Astrocyte (in vitro differentiated cells and primary cell): ENCODE measurements at regions not wholly inside any gene's neighbourhood (a gene's known extent, or its start where the extent isn't known, plus 50 kb on each side); places are given as distances from the start of the nearest gene placed in this dataset.

ENCODE experiments used
- CTCF ChIP-seq: IDR thresholded peaks from 2 replicates; pipeline ENCODE4 v1.5.1; 2011; ENCODE audit warnings: low read depth, mild to moderate bottlenecking, inconsistent platforms, low read length, moderate library complexity; ENCODE audit not compliant: insufficient read depth
- EZH2 ChIP-seq: IDR thresholded peaks from 2 replicates; pipeline ENCODE4 v1.6.1; 2012; ENCODE audit warnings: mild to moderate bottlenecking, low read length, inconsistent platforms; ENCODE audit not compliant: insufficient read depth

GRCh38 chr20:62539198-62540045 is 63.6 kb upstream of the GATA5 start:
- TF ChIP-seq CTCF (no peak), EZH2 (peak; percentile 33)
